Right lobe of liver (tissue), 4 donors: ENCODE measurements at regions not wholly inside any gene's neighbourhood (a gene's known extent, or its start where the extent isn't known, plus 50 kb on each side); places are given as distances from the start of the nearest gene placed in this dataset.

Experiments
- POLR2A ChIP-seq: fragments of 450-650 bp; IDR thresholded peaks from one replicate; pipeline ENCODE4 v1.6.1; 2017; ENCODE audit warnings: antibody characterized with exemption, mild to moderate bottlenecking
- TF ChIP-seq, protein P1 (sequence below), 4 donors: fragments of 200-600 bp in 3 of 4; fragments of 450-650 bp in 1 of 4; IDR thresholded peaks; one replicate each; pipeline versions ENCODE4 v1.5.1 to v1.8.0; 2016 to 2022; ENCODE audit warnings: antibody characterized with exemption in 4 of 4, mild to moderate bottlenecking in 2 of 4
- donor health status: DM: no; HTN: no; CAD: no.
- donor health status: DM: no; HTN: no; CAD: no.
- donor health status: DM: no; HTN: yes; CAD: no.

DNA sequence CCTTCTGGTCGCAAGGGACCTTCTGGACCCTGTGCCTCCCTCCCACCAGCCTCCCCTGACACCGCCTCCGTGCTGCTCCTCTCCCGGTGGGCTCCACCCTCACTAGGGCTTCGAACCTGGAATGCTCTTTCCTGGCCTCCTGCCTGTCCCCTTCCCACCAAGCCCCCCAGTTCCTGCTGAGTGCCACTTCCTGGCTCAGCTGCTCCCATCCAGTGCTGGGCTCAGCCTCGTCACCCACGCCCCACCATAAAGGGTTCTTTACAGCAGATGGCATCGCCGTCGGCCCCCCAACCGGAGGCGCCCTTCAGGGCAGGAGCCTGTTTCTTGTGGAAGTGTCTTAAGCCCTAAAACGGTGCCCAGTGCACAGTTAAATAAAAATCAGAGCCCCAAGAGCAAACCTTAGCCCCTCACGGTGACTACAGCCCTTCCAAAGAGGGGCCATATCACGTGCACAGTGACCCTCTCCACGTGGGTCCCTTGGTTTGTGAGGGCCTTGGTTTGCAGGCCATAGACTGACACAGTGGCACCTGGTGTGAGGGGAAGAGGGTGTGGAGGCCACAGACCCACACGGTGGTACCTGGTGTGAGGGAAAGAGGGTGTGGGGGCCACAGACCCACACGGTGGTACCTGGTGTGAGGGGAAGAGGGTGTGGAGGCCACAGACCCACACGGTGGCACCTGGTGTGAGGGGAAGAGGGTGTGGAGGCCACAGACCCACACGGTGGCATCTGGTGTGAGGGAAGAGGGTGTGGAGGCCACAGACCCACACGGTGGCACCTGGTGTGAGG lies 111.4 kb downstream of the METRNL start:
- TF ChIP-seq, protein P1, sequence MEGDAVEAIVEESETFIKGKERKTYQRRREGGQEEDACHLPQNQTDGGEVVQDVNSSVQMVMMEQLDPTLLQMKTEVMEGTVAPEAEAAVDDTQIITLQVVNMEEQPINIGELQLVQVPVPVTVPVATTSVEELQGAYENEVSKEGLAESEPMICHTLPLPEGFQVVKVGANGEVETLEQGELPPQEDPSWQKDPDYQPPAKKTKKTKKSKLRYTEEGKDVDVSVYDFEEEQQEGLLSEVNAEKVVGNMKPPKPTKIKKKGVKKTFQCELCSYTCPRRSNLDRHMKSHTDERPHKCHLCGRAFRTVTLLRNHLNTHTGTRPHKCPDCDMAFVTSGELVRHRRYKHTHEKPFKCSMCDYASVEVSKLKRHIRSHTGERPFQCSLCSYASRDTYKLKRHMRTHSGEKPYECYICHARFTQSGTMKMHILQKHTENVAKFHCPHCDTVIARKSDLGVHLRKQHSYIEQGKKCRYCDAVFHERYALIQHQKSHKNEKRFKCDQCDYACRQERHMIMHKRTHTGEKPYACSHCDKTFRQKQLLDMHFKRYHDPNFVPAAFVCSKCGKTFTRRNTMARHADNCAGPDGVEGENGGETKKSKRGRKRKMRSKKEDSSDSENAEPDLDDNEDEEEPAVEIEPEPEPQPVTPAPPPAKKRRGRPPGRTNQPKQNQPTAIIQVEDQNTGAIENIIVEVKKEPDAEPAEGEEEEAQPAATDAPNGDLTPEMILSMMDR (IDR thresholded peaks at IDR 0.05) = no peak
- TF ChIP-seq POLR2A = no peak
